Natural killer cell treated with Interleukin-12 subunit alpha and Interleukin-12 subunit beta and Interleukin-15 and Interleukin-18, amount 100 ng/mL, for 72 hours (primary cell): ENCODE measurements at regions not wholly inside any gene's neighbourhood (a gene's known extent, or its start where the extent isn't known, plus 50 kb on each side); places are given as distances from the start of the nearest gene placed in this dataset.

Experiments used
- ATAC-seq, 2 donors: fragments of 150-1000 bp; cut with Tn5 transposase in 1 of 2; sonication (Bioruptor Pico), chemical (Tn5 transposase) in 1 of 2; 2 replicates each; pipeline ENCODE4 v1.10.0; 2021
- DNase-seq: peaks from one replicate; pipeline ENCODE4 v3.0.0; 2022; ENCODE audit warnings: low spot score
- H3K27ac Mint-ChIP-seq, 2 donors: 1 replicate in 1 of 2; 2 replicates in 1 of 2; pipeline ENCODE4 v1.8.0; 2022; ENCODE audit warnings: mixed read lengths in 2 of 2, mild to moderate bottlenecking in 1 of 2, moderate library complexity in 1 of 2
- H3K27me3 Mint-ChIP-seq, 2 donors: 1 replicate in 1 of 2; 2 replicates in 1 of 2; pipeline ENCODE4 v1.8.0; 2022; ENCODE audit warnings: mixed read lengths in 2 of 2
- H3K36me3 Mint-ChIP-seq: one replicate; pipeline ENCODE4 v1.8.0; 2022; ENCODE audit warnings: mixed read lengths
- H3K4me1 Mint-ChIP-seq, 2 donors: 1 replicate in 1 of 2; 2 replicates in 1 of 2; pipeline ENCODE4 v1.8.0; 2022; ENCODE audit warnings: low read depth in 2 of 2, mixed read lengths in 2 of 2, mild to moderate bottlenecking in 1 of 2
- H3K4me3 Mint-ChIP-seq: one replicate; pipeline ENCODE4 v1.8.0; 2022; ENCODE audit warnings: mixed read lengths
- H3K9me3 Mint-ChIP-seq: 2 replicates; pipeline ENCODE4 v1.8.0; 2022; ENCODE audit warnings: mixed read lengths

DNA sequence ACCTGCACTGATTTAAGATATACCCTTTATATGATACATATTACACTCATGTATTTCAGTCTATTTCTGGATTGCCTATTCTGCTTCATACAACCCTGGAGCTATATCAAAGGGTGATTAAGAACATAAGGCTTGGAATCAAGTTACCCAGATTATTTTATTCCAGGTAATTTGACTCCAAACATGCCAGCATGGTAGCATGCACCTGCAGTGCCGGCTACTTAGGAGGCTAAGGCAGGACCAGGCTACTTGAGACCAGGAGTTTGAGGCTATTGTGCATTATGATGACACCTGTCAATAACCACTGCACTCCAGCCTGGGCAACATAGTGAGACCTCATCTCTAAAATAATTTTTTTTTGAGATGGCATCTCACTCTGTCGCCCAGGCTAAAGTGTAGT is 50.4 kb upstream of the NEO1 start:
- Mint-ChIP-seq H3K36me3 (no peaks in the 10 kb centered on the region), H3K9me3 (no peaks in the 10 kb centered on the region), H3K4me3 (no peak overlapping the region), H3K4me1 (no peaks in the 10 kb centered on the region), H3K27me3 (peaks cover 15 to 20% of the 10 kb centered on the region in 2 donors), H3K27ac (no peak overlapping the region)
- DNase-seq (no peak), ATAC-seq (no peak)

DNA sequence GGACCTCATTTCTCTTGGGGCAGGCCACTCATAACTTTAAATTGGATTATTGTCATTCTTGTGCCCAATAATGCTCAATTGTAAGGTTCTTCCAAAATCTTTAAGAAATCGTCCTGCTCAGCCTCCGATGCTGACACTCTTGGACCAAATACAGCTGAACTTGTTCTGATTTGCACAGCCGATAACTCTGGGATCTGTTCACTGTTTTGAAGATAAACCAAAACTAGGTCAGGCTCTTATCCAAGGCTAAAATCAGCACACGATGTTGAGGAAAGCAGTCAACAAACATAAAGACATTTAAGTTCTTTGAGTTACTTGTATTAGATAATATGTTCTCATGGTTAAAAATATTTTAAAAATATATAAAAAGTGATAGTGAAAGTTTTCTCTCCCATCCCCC is 52.0 kb upstream of the NEO1 start:
- H3K4me3 Mint-ChIP-seq = no peak overlapping the region
- ATAC-seq (no peak), DNase-seq (no peak)
- H3K9me3 Mint-ChIP-seq = no peaks in the 10 kb centered on the region
- H3K36me3 Mint-ChIP-seq = no peaks in the 10 kb centered on the region
- no peak overlapping the region for H3K27ac Mint-ChIP-seq
- no peaks in the 10 kb centered on the region for H3K4me1 Mint-ChIP-seq
- H3K27me3 Mint-ChIP-seq = peaks cover 13 to 16% of the 10 kb centered on the region in 2 donors

DNA sequence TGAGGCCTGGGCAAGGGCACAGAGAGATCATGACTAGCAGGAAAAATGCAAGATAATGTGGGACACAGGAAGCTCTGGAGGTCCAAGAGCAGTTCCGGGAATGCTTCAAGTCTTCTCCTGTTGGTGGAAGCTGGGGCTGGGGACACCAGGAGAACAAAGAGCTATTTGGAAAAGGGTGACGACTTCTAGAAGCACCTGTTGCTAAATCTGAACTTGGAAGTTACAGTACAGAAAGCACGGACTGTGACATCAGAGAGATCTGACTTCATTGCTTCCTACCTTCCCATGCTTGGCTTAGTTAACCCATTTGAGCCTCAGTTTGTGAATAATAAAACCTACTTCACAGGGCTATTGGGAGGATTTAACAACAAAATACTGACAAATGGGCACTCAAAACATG is 52.7 kb upstream of the NEO1 start:
- Mint-ChIP-seq H3K9me3 (no peaks in the 10 kb centered on the region), H3K36me3 (no peaks in the 10 kb centered on the region), H3K4me1 (no peaks in the 10 kb centered on the region), H3K27ac (no peak overlapping the region), H3K4me3 (no peak overlapping the region), H3K27me3 (peaks cover 8 to 9% of the 10 kb centered on the region in 2 donors)
- DNase-seq = no peak
- no peak for ATAC-seq

DNA sequence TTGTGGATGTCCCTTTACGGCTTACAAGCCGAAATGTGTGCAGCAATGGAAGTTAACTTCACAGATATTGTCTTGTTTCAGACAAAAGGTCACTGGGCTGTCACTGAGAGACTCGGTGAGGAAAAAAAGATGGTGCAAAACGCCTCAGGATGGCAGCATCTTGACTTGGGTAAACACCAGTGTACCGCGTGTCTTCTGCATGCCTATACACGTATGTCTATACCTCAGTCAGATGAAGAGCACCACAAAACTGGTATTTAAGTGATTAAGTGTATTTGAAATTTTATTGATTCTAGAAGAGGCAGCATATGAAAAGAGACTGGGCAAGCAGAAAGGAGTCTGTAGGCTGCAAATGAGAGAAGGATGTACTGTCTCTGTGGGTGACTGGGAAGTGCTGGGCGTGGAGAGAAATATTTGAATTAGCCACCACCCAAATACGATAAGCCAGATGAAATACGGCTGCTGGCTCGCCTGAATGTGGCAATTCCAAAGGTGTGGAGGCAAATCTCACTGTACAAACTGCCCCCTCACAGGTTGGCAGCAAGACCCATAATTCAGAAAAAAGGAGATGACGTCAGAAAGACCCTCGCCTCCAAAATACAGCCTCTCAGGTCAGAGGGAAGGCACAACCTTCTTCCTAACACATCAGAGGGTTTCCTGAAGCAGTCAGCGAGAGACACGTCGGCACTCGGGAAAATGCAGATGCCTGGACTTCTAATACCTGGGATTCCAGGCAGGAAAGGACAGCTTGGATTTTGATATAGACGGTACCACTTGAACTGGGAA is 53.4 kb upstream of the NEO1 start:
- Mint-ChIP-seq H3K4me1 (no peaks in the 10 kb centered on the region), H3K27me3 (peaks cover 8 to 9% of the 10 kb centered on the region in 2 donors), H3K9me3 (no peaks in the 10 kb centered on the region), H3K4me3 (no peak overlapping the region), H3K36me3 (no peaks in the 10 kb centered on the region), H3K27ac (no peak overlapping the region)
- DNase-seq (no peak), ATAC-seq (no peak)

DNA sequence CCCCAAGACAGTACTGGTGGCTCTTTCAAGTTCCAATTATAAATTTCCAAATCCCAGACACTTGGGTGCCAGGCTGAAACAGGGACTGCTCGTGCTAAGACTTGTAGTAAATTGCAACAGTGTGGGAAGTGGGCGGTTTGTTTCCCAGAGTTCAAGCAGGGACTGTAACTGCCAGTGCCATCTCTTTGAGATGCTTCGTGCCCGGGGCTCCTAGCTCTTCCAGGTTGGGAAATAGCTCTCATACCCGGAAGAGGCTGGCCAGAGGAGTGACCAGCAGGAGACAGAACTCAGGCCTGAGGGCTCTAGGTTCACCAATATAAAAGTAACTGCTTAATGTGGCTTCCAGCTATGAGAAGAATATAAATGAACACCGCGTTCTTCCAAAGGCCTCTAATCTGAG is 54.0 kb upstream of the NEO1 start:
- DNase-seq (no peak), ATAC-seq (no peak)
- Mint-ChIP-seq H3K27ac (no peak overlapping the region), H3K36me3 (no peaks in the 10 kb centered on the region), H3K27me3 (peaks cover 8 to 9% of the 10 kb centered on the region in 2 donors), H3K9me3 (no peaks in the 10 kb centered on the region), H3K4me1 (no peaks in the 10 kb centered on the region), H3K4me3 (no peak overlapping the region)

DNA sequence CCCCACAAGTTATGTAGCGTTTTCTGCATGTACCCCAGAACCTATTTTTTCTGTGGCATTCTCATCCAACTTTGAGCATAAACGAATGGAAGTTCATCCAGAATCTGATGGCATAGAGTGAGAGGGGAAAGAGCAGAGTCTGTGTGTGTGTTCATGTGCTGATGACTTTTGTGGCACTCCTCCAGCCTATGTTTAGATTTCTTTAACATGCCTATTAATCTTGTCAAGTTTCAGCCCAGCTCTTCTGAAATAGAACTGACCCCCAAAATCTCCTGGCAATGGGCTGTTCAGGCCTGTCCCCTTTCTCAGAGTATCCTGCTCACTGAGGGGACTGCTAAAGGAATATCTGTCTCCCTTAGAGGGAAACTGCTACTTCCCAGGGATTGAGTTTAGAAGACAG is 56.4 kb upstream of the NEO1 start:
- Mint-ChIP-seq H3K4me1 (peaks cover 0 to 10% of the 10 kb centered on the region in 2 donors), H3K4me3 (no peak overlapping the region), H3K9me3 (no peaks in the 10 kb centered on the region), H3K27me3 (peaks cover 8 to 10% of the 10 kb centered on the region in 2 donors), H3K36me3 (no peaks in the 10 kb centered on the region), H3K27ac (no peak overlapping the region)
- DNase-seq = no peak
- no peak for ATAC-seq

DNA sequence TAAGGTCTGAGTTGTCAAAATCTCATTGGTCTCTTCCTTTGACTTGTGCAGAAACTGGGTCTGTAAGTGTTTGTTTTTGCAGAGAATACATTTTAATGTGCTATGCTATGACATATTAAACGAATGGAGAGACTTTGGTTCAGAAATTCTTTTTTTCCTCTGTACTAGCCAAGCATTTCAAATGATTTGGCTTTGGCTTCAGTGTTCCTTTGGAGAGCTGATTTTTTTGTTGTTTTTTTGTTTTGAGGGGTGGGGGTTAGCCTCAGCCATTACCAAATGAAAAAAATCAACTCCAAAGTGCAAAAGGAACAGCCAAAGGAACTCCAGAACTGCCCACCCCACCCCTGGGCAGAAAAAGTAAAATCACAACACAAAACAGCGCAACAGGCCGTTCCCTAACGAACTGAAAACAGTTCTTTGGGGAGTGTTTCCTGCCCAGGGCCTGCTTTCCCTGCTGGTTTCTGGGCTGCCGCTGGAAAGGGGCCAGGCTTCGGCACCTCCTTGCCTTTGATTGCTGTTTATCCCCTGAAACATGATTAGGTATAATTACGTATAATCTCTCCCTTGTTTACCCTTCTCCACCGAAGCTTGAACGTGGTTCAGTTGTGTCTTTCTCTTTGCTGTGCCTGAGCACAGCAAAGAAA is 57.6 kb upstream of the NEO1 start:
- peaks cover 0 to 10% of the 10 kb centered on the region in 2 donors for H3K4me1 Mint-ChIP-seq
- H3K27me3 Mint-ChIP-seq = peaks cover 8 to 10% of the 10 kb centered on the region in 2 donors
- no peak overlapping the region for H3K4me3 Mint-ChIP-seq
- DNase-seq (no peak), ATAC-seq (no peak)
- no peak overlapping the region for H3K27ac Mint-ChIP-seq
- no peaks in the 10 kb centered on the region for H3K36me3 Mint-ChIP-seq
- H3K9me3 Mint-ChIP-seq = no peaks in the 10 kb centered on the region

DNA sequence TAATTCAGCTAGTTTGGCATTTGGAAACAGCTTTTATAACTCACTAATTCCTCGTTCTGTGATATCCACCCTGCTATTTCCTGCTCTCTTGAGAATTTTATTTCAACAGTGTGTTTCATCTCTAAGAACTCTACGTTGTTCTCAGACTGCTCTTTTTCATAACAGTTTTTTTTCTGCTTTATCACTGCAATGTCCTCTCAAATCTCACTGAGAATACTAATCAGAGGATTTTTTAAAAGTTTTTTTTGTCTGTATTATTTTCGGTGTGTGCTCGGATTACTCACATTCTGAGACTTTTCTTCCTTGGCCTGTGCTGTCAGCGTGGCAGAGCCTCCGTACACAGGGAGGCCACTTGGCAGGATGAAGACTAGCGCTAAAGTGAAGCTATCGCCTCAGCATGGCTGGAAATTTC is 59.4 kb upstream of the NEO1 start:
- no peaks in the 10 kb centered on the region for H3K9me3 Mint-ChIP-seq
- H3K4me3 Mint-ChIP-seq = no peak overlapping the region
- ATAC-seq (no peak), DNase-seq (no peak)
- peaks cover 0 to 10% of the 10 kb centered on the region in 2 donors for H3K4me1 Mint-ChIP-seq
- no peak overlapping the region for H3K27ac Mint-ChIP-seq
- H3K27me3 Mint-ChIP-seq = peaks cover 0 to 6% of the 10 kb centered on the region in 2 donors
- no peaks in the 10 kb centered on the region for H3K36me3 Mint-ChIP-seq

DNA sequence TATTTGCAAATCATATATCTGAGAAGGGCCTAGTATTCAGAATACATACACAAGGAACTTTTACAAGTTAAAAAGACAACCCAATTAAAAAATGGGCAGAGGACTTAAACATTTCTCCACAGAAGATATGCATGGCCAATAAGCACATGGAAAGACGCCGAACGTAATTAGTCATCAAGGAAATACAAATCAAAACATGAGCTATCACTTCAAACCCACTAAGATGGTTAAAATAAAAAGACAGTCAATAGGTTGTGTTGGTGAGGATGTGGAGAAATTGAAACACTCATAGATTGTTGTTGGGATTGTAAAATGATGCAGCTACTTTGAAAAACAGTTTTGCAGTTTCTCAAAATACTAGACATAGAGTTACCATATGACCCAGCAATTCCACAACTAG is 61.2 kb upstream of the NEO1 start:
- Mint-ChIP-seq H3K4me1 (peaks cover 0 to 10% of the 10 kb centered on the region in 2 donors), H3K27ac (no peak overlapping the region)

DNA sequence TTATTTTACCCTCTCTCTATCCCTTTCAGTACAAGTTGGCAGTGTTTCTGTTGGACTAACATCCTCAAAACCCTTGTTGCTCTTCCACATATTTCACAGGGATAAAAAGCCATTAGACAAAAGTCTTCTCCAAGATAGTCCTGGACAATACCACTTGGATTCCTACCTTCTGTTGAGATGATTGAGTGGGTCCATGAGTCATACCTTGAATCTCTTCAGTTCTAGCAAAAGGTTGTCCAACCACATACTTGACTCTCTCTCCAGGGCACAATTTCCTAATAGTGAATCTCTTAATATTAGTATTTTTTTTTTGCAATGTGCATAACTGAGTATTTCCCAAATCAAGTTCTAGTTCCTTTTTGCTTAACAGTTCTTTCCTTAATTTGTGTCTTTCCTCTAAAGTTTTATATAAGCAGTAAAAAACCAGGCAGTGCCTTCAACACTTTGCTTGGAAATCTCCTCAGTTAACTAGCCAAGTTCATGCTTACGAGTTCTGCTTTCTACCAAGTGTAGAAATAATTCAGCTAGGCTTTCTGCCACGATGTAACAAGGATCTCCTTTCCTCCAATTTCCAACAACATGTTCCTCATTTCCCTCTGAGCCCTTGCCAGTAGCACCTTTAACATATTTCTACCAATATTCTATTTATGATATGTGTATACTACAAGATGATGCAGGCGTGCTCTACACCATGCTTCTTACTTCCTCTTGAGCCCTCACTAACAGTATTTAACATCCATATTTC is 68.3 kb upstream of the NEO1 start:
- Mint-ChIP-seq H3K4me1 (no peaks in the 10 kb centered on the region), H3K27me3 (peaks cover 29 to 49% of the 10 kb centered on the region in 2 donors), H3K4me3 (no peak overlapping the region), H3K36me3 (no peaks in the 10 kb centered on the region), H3K9me3 (no peaks in the 10 kb centered on the region), H3K27ac (no peak overlapping the region)
- no peak for DNase-seq
- no peak for ATAC-seq

More for the DNA sequence above, 61.2 kb upstream of the NEO1 start:
- Mint-ChIP-seq H3K4me3 (no peak overlapping the region), H3K27me3 (peaks cover 16 to 17% of the 10 kb centered on the region in 2 donors), H3K36me3 (no peaks in the 10 kb centered on the region), H3K9me3 (no peaks in the 10 kb centered on the region)
- DNase-seq = no peak
- no peak for ATAC-seq

DNA sequence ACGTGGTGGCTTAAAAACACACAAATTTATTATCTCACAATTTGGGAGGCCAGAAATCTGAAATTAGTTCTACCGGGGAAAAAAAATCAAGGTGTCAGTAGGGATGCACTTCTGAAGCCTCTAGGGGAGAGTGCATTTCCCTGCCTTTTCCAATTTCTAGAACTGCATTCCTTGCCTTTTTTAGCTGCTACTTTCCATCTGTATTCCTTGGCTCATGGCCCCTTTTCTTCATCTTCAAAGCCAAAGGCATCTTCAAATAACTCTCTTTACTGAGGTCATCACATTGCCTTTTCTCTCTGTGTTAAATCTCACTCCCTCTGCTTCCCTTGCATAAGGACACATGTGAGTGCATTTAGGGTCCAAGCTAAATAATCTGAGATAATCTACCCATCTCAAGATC is 69.5 kb upstream of the NEO1 start:
- Mint-ChIP-seq H3K36me3 (no peaks in the 10 kb centered on the region), H3K27me3 (peaks cover 29 to 49% of the 10 kb centered on the region in 2 donors), H3K27ac (no peak overlapping the region), H3K9me3 (no peaks in the 10 kb centered on the region), H3K4me3 (no peak overlapping the region), H3K4me1 (no peaks in the 10 kb centered on the region)
- DNase-seq = no peak
- ATAC-seq = no peak

DNA sequence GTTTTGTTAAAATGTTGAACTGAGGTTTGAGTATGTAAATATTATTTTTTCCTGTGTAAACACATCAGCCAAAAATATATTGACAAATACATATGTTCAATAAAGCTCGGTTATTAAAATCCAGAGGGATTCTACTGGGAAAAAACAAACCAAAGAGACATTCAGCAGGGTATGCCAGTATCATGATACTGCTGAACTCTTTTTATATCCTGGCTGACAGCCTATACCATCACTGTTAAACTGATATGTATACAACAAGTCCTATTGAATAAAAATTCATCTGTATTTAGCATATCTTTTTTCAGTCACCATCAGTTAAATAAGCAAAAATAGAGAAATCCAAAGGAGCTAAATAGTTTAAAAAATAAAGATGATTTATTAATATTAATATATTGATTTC is 71.6 kb upstream of the NEO1 start:
- H3K27me3 Mint-ChIP-seq = peaks cover 17 to 32% of the 10 kb centered on the region in 2 donors

DNA sequence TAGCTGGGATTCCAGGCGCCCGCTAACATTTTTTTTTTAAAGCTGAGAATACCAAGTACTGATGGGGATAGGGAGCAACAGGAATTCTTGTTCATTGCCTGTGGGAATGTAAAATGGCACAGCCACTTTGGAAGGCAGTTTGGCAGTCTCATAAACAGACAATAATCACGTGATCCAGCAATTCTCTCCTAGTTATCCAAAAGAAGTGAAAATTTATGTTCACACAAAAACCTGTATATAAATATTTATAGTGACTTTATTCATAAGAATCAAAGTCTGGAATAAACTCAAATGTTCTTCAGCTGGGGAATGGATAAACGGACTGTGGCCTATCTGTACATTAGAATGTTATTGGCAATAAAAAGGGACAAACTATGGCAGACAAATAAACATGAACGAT is 72.5 kb upstream of the NEO1 start:
- Mint-ChIP-seq H3K27me3 (peaks cover 14 to 32% of the 10 kb centered on the region in 2 donors), H3K9me3 (no peaks in the 10 kb centered on the region), H3K4me3 (no peak overlapping the region), H3K36me3 (no peaks in the 10 kb centered on the region), H3K4me1 (peaks cover 5 to 7% of the 10 kb centered on the region in 2 donors), H3K27ac (no peak overlapping the region)
- no peak for ATAC-seq
- no peak for DNase-seq

More for the DNA sequence above, 71.6 kb upstream of the NEO1 start:
- Mint-ChIP-seq H3K9me3 (no peaks in the 10 kb centered on the region), H3K4me1 (no peaks in the 10 kb centered on the region), H3K36me3 (no peaks in the 10 kb centered on the region), H3K27ac (no peak overlapping the region), H3K4me3 (no peak overlapping the region)
- no peak for DNase-seq
- no peak for ATAC-seq

DNA sequence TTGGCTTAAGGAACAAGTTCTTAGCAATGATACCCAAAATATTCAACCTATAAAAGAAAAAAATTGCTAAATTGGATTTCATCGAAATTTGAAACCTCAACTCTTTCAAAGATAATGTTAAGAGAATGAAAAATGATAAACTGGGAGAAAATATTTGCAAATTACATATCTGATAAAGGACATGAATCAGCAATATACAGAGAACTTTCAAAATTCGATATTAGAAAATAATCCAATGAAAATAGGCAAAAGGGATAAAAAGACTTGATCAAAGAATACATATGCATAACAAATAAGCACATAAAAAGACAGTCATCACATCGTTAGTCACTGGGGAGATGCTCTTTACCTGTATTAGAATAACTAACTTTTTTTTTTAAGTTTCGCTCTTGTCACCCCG is 73.0 kb upstream of the NEO1 start:
- ATAC-seq = no peak
- Mint-ChIP-seq H3K4me3 (no peak overlapping the region), H3K27me3 (peaks cover 12 to 28% of the 10 kb centered on the region in 2 donors), H3K36me3 (no peaks in the 10 kb centered on the region), H3K4me1 (peaks cover 5 to 8% of the 10 kb centered on the region in 2 donors), H3K9me3 (no peaks in the 10 kb centered on the region), H3K27ac (no peak overlapping the region)
- no peak for DNase-seq
